ENCODE measurements at regions not wholly inside any gene's neighbourhood (a gene's known extent, or its start where the extent isn't known, plus 50 kb on each side); places are given as distances from the start of the nearest gene placed in this dataset.
"Not testable (repeated sequence)": the region's sequence is repeated elsewhere in the genome, so short reads cannot be mapped to it uniquely, and the experiment has no call there.

GRCh38 chr5:116747881-116748280 is 173.3 kb upstream of the SEMA6A start:
- DNase-seq (ENCODE audit: low spot score): peak; percentile 28

DNA sequence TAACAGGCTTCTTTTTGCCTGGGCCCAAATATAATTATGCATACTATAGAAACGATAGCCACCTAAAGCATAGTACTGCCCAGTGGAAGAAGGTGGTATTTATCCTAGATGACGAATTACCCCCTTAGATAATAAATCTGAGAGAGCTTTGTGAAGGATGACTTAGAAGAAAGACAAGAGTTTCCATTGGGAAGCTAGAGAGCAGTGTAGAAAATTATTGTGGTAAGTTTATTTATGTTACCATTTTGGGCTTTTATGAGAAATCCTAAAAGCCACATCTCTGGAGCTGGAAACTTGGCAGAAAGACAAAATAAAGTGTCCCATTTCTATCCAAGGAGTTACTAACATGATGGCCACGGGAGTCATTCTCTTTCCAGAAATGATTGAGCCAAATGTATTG is 172.0 kb upstream of the SEMA6A start:
- DNase-seq (ENCODE audit: low spot score): peak; percentile 76

- no peak for DNase-seq (ENCODE audit: low spot score)
These were observed 166.1 kb upstream of the SEMA6A start for GRCh38 chr5:116740771-116741170.

DNA sequence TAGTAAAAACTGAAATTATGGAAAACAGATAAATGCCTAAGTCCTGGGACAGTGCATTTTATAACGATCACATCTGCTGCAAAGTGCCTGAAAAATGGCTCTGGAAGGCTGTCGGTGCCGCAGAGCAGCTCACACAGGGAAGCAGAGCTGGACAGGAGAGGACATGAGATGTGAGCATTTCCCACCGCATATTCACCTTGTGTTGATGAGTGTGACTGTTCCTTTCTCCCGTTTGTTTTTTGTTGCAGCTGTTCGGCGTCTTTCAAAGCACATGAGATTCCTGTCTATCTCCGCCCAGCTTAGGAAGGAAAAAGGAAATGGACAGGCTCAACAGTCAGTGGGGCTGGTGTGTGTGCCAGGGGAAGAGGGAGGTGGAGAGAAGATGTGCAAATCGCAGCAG is 164.9 kb upstream of the SEMA6A start:
- DNase-seq (ENCODE audit: low spot score): no peak

DNA sequence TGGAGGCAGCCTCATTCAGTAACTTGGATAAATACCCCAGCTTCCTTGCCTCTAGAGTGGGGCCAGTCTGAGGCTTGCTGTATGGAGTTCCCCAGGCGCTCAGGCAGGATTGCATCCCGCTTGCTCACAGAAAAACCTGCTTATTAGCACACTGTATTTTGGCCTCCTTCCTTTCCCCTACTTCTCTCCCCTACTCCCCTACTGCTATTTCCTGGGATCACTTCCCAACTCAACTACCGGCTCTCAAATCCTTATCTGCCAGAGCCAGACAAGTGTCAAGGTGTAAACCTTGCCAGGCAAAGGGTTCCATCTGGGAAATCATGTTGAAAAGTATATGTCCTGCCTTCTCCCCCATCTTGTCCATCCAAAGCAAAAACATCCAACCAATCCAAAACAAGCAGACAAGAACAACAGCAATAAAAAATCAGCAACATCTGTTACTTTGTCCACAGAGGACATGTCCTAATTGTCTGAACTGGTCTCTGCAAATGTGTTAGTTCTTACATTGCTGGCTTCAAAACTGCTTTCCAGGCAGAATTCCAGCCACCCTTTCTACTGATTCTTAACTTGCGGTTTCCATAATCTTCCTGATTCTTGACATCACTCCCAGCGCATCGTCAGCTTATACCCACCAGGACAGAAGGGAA is 164.1 kb upstream of the SEMA6A start:
- DNase-seq (ENCODE audit: low spot score): no peak

DNA sequence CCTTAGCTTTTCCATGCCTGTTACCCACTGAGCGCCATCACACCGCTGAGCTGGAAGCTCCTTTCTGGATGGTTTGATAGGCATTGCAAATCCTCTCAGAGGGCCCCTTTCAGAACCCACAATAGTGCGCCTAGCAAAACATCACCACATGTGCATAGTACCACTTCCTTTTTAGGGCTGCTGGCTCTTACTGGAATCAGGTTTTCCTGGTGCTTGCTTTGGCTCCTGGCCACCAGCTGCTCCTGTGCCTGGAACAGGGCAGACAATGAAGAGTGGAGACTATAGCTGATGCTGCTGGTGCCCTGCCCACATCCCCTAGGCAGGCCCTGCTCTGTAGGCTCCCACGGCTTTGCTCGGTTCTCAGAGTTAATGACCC is 163.6 kb upstream of the SEMA6A start:
- peak; percentile 57 for DNase-seq (ENCODE audit: low spot score)

GRCh38 chr5:116736671-116737070 is 162.0 kb upstream of the SEMA6A start:
- no peak for DNase-seq (ENCODE audit: low spot score)

DNA sequence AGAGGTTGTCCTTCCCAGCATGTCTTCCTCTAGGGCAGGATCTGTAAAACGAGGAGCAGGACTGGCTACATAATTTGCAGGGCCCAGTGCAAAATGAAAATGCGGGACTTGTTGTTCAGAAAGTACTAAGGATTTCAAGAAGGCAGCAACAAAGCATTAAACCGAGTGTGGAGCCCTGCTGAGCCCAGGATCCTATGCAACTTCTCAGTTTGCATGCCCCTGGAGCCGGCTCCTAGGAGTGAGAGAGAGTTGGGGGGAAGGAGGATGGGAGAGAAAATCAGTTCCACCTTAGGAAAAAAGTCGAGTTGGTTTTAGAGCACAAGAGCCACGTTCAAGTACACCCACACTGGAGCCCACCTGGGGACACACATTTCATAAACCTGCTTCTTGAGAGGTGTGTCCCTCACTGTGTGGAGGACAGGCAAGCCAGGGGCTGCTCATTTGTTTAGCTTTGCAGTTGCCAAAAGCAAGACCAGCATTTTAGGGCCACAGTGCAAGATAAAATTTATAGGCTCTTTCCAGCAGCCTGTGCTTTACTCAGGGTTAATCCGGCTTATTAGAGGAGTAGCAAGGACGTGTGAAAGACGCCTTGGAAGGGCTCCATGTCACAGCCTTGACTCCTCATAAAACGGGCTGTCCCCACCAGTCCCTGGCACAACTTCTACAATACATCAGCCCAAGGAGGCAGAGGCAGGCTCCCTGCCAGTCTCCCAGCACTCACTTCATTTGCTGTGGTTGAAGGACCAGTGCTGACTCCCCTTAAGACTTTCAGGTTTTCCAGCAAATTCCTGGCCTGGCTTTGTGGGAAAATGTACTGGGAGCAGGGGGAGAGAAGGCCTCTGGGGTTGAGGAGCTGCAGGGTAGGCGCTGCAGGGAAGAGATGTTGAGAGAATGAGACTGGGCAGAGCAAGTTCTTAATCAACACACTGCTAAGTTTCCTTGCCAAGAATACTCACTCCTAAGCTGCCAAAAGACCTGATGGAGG is 159.7 kb upstream of the SEMA6A start:
- DNase-seq (ENCODE audit: low spot score): no peak

DNA sequence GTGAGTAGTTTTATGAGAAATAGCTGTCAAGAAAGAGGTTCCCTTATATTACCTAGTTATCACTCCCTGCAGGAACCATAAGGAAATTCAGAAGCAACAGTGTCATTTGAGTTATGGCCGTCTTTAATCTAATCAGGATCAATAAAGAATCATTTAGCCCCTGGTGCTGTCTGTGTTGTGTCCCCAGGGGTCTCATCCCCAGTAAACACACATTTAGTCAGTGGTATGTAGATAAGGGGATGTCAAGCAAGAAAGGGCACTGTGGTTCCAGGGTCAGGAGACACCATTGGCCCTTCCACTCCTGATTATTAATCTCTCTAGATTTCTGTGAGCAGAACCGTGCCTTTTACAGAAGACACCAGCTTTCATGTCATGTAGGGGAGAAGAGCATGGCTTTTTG is 158.0 kb upstream of the SEMA6A start:
- DNase-seq (ENCODE audit: low spot score): no peak

DNA sequence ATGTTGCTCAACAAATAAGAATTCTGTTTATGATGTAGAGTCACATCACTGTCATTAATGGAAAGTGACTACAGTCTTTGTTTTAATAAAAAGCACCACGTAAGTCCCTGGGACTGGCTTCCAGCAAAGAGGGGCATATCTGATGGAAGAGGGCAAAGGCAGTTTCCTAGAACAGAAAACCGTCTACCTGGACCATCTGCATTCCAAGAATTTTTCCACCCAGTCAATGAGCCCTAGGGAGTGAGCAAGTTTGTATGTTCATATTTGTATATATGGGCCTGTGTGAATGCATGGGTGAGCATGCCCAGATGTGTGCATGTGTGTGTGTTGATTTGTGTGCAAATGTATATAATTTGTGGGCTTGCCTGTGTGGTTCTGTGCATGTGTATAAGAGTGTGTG is 156.8 kb upstream of the SEMA6A start:
- no peak for DNase-seq (ENCODE audit: low spot score)

DNA sequence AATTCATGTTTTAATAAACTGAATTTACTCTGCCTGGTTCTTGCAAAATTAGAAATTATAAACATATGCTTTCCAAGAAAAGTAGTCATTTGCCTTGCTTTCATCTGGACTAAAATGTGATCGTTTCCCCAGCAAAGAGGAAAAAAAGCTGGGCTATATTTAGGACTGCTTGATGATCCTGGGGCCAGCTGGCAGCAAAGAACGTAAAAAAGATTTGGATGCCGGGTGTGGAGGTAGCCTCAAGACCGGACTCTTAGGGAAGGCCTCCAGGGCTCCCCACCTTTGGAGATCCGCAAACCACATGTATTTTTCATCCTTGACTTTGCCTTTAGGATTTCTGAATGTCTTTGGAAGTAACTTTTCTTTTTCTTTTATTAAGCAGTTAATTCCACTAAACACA is 156.1 kb upstream of the SEMA6A start:
- no peak for DNase-seq (ENCODE audit: low spot score)

DNA sequence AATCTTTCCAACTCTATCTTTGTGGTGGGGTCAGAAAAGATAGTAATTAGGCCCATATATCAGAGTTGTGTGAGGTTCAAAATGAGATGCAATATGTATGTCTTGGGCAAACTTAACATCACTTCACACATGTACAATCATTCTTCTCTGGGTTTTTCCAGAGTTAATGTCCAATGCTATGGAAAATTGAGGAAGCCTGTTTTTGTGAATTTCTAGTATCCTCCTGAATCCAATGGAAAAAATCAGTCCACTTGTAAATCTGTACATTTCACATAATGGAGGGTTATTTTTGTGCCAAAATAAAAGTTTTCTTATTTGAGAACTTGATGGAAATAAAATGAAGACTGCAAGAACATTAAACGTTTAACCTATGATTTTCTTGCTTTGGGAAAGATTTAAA is 155.6 kb upstream of the SEMA6A start:
- no peak for DNase-seq (ENCODE audit: low spot score)

- DNase-seq (ENCODE audit: low spot score): no peak
These were observed 152.6 kb upstream of the SEMA6A start for GRCh38 chr5:116727248-116727647.

- not testable (repeated sequence) for DNase-seq (ENCODE audit: low spot score)
These were observed 151.6 kb upstream of the SEMA6A start for GRCh38 chr5:116726180-116726579.

GRCh38 chr5:116724971-116725370 is 150.3 kb upstream of the SEMA6A start:
- DNase-seq (ENCODE audit: low spot score): no peak

GRCh38 chr5:116722651-116723050 is 148.0 kb upstream of the SEMA6A start:
- DNase-seq (ENCODE audit: low spot score): no peak

DNA sequence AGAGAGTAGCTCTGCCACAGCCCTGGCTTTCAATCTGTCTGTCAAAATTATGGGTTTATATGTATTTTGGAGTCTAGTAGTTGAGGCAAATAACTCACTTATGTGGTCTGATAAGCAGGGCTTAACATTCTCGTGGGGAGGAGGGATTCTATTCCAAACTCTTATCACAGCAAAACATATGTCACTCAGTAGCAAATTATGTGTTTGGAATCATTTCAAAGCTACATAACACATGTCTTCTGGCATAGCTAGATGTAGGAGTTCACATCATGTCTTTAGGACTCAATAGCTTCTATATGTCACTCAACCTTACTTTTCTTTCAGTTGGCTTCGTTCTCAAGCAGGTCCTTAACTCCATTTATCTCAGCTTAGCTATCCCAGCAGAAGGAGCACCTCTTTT is 144.5 kb upstream of the SEMA6A start:
- no peak for DNase-seq (ENCODE audit: low spot score)

DNA sequence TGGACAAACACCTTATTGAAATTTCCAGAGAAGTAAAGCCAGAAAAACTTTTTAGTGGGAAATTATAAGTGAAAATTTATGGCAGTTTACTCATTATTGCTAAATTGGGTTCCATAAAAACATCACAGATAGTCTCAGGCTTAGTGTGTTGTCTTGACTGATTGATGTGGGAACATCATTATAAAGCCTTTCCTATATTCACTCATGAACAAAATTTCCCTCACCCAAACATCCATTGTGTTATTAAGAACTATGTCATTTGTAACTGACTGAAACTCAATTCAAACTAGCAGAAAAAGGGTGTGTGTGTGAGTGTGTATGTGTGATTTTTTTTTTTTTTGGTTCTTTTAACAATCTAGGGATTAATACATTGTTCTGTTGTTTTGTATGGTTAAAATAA is 143.7 kb upstream of the SEMA6A start:
- no peak for DNase-seq (ENCODE audit: low spot score)

DNA sequence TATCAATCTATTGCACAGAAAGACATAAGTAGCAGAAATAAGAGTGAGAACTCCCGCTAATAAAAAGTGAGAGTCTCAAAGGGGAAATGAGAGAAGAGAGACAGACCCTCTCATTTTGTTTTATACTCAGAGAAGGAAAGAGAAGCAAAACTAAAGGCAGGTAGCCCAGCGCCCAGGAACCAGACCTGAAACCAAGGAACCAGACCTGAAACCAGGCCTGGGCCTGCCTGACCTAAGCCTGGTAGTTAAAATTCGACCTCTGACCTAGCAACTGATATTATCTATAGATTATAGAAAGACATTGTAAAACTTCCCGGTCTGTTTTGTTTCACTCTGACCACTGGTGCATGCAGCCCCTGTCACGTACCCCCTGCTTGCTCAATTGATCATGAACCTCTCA is 134.5 kb upstream of the SEMA6A start:
- no peak for DNase-seq (ENCODE audit: low spot score)

DNA sequence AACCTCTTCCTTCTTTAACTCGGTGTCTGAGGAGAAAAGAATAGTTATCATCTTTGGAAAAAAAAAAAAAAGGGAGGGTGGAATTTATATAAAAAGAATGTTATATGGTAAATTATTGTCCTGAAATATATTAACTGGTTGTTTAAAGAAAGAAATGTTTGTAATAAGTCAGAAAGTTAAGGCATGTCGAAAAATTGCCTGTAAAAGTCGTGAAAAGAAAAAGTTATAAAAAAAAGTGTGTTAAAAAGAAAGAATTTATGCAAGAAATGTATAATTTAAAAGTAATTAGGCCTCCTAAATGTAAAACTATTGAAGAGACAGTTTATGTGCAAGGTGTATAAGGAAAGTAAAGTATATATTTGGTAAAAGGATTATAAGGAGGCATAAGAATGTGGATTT is 130.5 kb upstream of the SEMA6A start:
- not testable (repeated sequence) for DNase-seq (ENCODE audit: low spot score)

GRCh38 chr5:116703941-116704340 is 129.3 kb upstream of the SEMA6A start:
- DNase-seq (ENCODE audit: low spot score): no peak

- no peak for DNase-seq (ENCODE audit: low spot score)
These were observed 128.7 kb upstream of the SEMA6A start for GRCh38 chr5:116703328-116703727.

DNA sequence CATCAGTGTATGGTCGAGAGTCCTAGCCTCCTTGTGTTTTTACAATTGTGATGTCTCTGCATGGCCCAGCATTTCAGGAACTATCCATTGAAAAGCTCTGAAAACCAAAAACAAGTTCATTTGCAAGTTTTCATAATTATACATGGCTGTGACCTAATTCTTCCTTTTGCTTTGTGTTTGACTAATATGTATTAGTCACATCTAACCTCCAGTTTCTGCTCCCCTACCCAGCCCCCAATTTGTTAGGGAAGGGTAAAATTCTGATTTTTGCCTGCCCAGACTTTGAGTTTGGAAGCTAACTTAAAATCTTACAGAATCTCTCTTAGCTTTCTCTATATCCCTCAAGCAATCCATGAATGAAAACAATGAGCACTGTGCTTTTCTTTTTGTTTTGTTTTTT is 128.2 kb upstream of the SEMA6A start:
- no peak for DNase-seq (ENCODE audit: low spot score)
